Brain microvascular endothelial cell (primary cell): ENCODE measurements at regions not wholly inside any gene's neighbourhood (a gene's known extent, or its start where the extent isn't known, plus 50 kb on each side); places are given as distances from the start of the nearest gene placed in this dataset.

Experiments
- DNase-seq: peaks from one replicate; pipeline ENCODE4 v3.0.0-alpha.2; 2020
- H3K27ac ChIP-seq: fragments of 250-450 bp; sonication (Bioruptor Pico); 2 replicates; pipeline ENCODE4 v1.5.1; 2020; ENCODE audit warnings: mild to moderate bottlenecking, moderate library complexity
- H3K27me3 ChIP-seq: fragments of 250-450 bp; sonication (Bioruptor Pico); replicated peaks from 2 replicates; pipeline ENCODE4 v1.5.1; 2020; ENCODE audit warnings: mild to moderate bottlenecking
- H3K36me3 ChIP-seq: fragments of 250-450 bp; sonication (Bioruptor Pico); replicated peaks from 2 replicates; pipeline ENCODE4 v1.5.1; 2020; ENCODE audit warnings: mild to moderate bottlenecking
- H3K4me3 ChIP-seq: 2 replicates; pipeline ENCODE4 v1.5.1; 2011; ENCODE audit warnings: low read depth, mild to moderate bottlenecking, control low read depth, low read length, moderate library complexity
- in situ Hi-C: cut with HindIII; loops from 2 replicates; pipeline ENCODE4 v1.10.0; 2017; ENCODE audit warnings: low sequenced_read_pairs, low pct_ligation_motif_present
- TF ChIP-seq, protein P1 (sequence below): IDR thresholded peaks from 2 replicates; pipeline ENCODE4 v1.5.1; 2011; ENCODE audit warnings: low read depth, mild to moderate bottlenecking, moderate library complexity, low read length, control low read depth, inconsistent platforms; ENCODE audit errors: missing control alignments

GRCh38 chr4:170305627-170306026, 215.9 kb upstream of the AADAT start:
- no peak for DNase-seq
- Histone ChIP-seq H3K4me3 (no peak overlapping the region), H3K36me3 (no peaks in the 10 kb centered on the region), H3K27me3 (no peaks in the 10 kb centered on the region), H3K27ac (no peak overlapping the region)
- TF ChIP-seq, protein P1, sequence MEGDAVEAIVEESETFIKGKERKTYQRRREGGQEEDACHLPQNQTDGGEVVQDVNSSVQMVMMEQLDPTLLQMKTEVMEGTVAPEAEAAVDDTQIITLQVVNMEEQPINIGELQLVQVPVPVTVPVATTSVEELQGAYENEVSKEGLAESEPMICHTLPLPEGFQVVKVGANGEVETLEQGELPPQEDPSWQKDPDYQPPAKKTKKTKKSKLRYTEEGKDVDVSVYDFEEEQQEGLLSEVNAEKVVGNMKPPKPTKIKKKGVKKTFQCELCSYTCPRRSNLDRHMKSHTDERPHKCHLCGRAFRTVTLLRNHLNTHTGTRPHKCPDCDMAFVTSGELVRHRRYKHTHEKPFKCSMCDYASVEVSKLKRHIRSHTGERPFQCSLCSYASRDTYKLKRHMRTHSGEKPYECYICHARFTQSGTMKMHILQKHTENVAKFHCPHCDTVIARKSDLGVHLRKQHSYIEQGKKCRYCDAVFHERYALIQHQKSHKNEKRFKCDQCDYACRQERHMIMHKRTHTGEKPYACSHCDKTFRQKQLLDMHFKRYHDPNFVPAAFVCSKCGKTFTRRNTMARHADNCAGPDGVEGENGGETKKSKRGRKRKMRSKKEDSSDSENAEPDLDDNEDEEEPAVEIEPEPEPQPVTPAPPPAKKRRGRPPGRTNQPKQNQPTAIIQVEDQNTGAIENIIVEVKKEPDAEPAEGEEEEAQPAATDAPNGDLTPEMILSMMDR = no peak
- in situ Hi-C loops = no loop called here

GRCh38 chr4:170281027-170281426, 191.3 kb upstream of the AADAT start:
- no peaks in the 10 kb centered on the region for H3K36me3 ChIP-seq
- TF ChIP-seq, protein P1 = no peak
- no peaks in the 10 kb centered on the region for H3K27me3 ChIP-seq
- in situ Hi-C loops = no loop called here
- DNase-seq = no peak
- no peak overlapping the region for H3K27ac ChIP-seq
- no peak overlapping the region for H3K4me3 ChIP-seq

DNA sequence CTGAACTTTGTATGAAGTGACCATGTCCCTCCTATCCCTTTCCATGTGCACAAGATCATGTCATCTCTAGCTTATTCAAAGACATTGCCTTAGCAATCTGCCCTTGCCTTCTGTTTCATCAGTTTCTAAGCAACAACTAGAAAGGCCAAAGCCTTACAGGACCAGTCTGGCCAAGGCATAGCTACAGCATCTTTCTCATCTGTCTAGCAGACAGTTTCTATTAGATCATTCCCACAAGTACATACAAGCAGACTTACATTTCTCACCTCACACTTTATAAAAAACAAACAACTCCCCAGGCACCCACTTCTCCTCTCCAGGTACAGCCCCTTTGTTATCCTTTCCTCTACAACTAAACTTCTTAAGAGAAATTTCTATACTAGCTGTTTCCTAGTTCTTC, 188.7 kb upstream of the AADAT start:
- no peak for DNase-seq
- Histone ChIP-seq H3K36me3 (no peaks in the 10 kb centered on the region), H3K27ac (no peak overlapping the region), H3K27me3 (no peaks in the 10 kb centered on the region), H3K4me3 (no peak overlapping the region)
- TF ChIP-seq, protein P1 = no peak
- in situ Hi-C loops = no loop called here

- TF ChIP-seq, protein P1 = no peak
- Histone ChIP-seq H3K27ac (no peak overlapping the region), H3K27me3 (no peaks in the 10 kb centered on the region), H3K36me3 (no peaks in the 10 kb centered on the region), H3K4me3 (no peak overlapping the region)
- in situ Hi-C loops = no loop called here
- DNase-seq = no peak
Measured at GRCh38 chr4:170274616-170275015, 184.9 kb upstream of the AADAT start.

- in situ Hi-C loops = no loop called here
- H3K4me3 ChIP-seq = no peak overlapping the region
- no peak overlapping the region for H3K27ac ChIP-seq
- TF ChIP-seq, protein P1 = no peak
- DNase-seq = no peak
- no peaks in the 10 kb centered on the region for H3K36me3 ChIP-seq
- H3K27me3 ChIP-seq = no peaks in the 10 kb centered on the region
Measured at GRCh38 chr4:170272959-170273358, 183.2 kb upstream of the AADAT start.

DNA sequence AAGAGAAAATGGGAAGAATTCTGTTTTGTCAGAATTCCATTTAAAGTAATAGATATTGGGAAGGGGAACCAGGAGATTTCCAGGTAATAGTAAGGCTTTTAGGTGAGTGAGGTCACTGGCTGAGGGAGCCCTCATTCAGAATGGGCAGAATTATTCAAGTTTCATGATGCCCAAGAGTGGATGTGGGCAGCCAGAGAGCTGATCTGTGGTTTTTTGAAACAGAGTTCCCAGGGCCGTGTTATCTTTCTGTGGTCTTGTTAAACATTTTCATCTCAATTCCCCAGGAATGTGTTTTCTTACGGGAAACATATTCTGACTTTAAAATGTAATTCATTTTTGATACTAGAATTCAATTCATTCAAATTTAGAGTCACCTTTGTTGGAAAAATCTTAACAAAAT, 182.0 kb upstream of the AADAT start:
- Histone ChIP-seq H3K27me3 (no peaks in the 10 kb centered on the region), H3K4me3 (no peak overlapping the region), H3K36me3 (no peaks in the 10 kb centered on the region), H3K27ac (no peak overlapping the region)
- TF ChIP-seq, protein P1 = no peak
- DNase-seq = no peak
- in situ Hi-C loops = no loop called here
